OCI-LY3 (cell line): ENCODE measurements at regions not wholly inside any gene's neighbourhood (a gene's known extent, or its start where the extent isn't known, plus 50 kb on each side); places are given as distances from the start of the nearest gene placed in this dataset.

ENCODE experiments used
- H2AFZ ChIP-seq: fragments of 200-600, 300-600 bp; shearing (Covaris generic); 2 replicates; pipeline ENCODE4 v1.6.0; 2014; ENCODE audit warnings: antibody characterized with exemption, low read depth, low read length
- H3K27ac ChIP-seq: fragments of 200-600, 300-600 bp; sonication (generic); 2 replicates; pipeline ENCODE4 v1.5.1; 2014; ENCODE audit warnings: mild to moderate bottlenecking, low read length, moderate library complexity, mixed read lengths
- H3K27me3 ChIP-seq: fragments of 200-600, 300-600 bp; sonication (generic); 2 replicates; pipeline ENCODE4 v1.6.1; 2014; ENCODE audit warnings: low read depth, low read length, mixed read lengths
- H3K36me3 ChIP-seq: fragments of 200-600, 300-600 bp; sonication (generic); replicated peaks from 2 replicates; pipeline ENCODE3; 2014; ENCODE audit warnings: low read depth, low read length, mixed read lengths
- H3K4me1 ChIP-seq: fragments of 300-600, 200-600 bp; sonication (generic); 2 replicates; pipeline ENCODE4 v1.6.1; 2014; ENCODE audit warnings: low read length, mixed read lengths
- H3K4me2 ChIP-seq: fragments of 200-600, 300-600 bp; sonication (generic); 2 replicates; pipeline ENCODE4 v1.6.1; 2014; ENCODE audit warnings: low read length, mixed read lengths
- H3K4me3 ChIP-seq: fragments of 300-600, 200-600 bp; sonication (generic); 2 replicates; pipeline ENCODE4 v1.5.1; 2014; ENCODE audit warnings: antibody characterized with exemption, mild to moderate bottlenecking, low read length, moderate library complexity
- H3K79me2 ChIP-seq: fragments of 300-600, 200-600 bp; shearing (Covaris generic); 2 replicates; pipeline ENCODE4 v1.6.1; 2014; ENCODE audit warnings: mild to moderate bottlenecking, low read length, mixed read lengths
- H3K9ac ChIP-seq: fragments of 300-600, 200-600 bp; shearing (Covaris generic); 2 replicates; pipeline ENCODE4 v1.6.0; 2014; ENCODE audit warnings: mild to moderate bottlenecking, low read length, moderate library complexity
- H3K9me3 ChIP-seq: fragments of 200-600, 300-600 bp; shearing (Covaris generic); 2 replicates; pipeline ENCODE4 v1.6.1; 2014; ENCODE audit warnings: low read length, mixed read lengths; ENCODE audit not compliant: insufficient read depth
- H4K20me1 ChIP-seq: fragments of 200-600, 300-600 bp; sonication (generic); 2 replicates; pipeline ENCODE4 v1.6.1; 2016; ENCODE audit warnings: low read length, mixed read lengths; ENCODE audit not compliant: insufficient read depth
- EZH2phosphoT487 ChIP-seq: fragments of 200-600 bp; shearing (Covaris generic); IDR thresholded peaks from 2 replicates; pipeline ENCODE4 v1.6.1; 2018; ENCODE audit warnings: antibody characterized with exemption, mixed run types, low read depth
- TF ChIP-seq, protein P1 (sequence below): fragments of 200-600, 300-600 bp; sonication (generic); IDR thresholded peaks from 2 replicates; pipeline ENCODE4 v1.5.1; 2014; ENCODE audit warnings: antibody characterized with exemption, low read length, low read depth

DNA sequence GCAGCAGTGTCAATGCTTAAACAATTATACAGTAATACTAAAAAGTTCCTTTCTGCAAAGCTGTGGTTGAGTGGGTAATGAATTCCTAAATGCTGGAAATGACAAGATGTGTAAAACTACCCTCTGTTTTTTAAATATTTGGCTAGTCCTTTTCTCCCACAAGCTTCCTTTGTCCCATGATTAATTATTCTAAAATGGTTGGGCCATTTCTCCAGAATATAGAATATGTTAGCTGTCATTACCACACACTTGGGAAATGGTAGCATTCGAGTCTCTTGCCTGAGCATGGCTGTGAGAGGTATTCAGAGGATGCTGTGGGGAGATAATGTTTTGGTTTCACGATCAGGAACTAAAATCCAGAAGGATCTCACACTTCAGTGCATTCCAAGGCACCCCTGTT is 1185.8 kb downstream of the UQCRFS1 start:
- Histone ChIP-seq H3K9ac (no peak overlapping the region), H3K79me2 (no peaks in the 10 kb centered on the region), H3K4me1 (peaks cover 6% of the 10 kb centered on the region), H3K27me3 (no peaks in the 10 kb centered on the region), H3K4me3 (no peak overlapping the region), H2AFZ (no peak overlapping the region), H3K36me3 (no peaks in the 10 kb centered on the region), H3K27ac (no peak overlapping the region), H4K20me1 (no peaks in the 10 kb centered on the region), H3K9me3 (no peaks in the 10 kb centered on the region; the same call in 1 of the 2 replicates), H3K4me2 (no peak overlapping the region)
- no peak for TF ChIP-seq EZH2phosphoT487
- TF ChIP-seq, protein P1, sequence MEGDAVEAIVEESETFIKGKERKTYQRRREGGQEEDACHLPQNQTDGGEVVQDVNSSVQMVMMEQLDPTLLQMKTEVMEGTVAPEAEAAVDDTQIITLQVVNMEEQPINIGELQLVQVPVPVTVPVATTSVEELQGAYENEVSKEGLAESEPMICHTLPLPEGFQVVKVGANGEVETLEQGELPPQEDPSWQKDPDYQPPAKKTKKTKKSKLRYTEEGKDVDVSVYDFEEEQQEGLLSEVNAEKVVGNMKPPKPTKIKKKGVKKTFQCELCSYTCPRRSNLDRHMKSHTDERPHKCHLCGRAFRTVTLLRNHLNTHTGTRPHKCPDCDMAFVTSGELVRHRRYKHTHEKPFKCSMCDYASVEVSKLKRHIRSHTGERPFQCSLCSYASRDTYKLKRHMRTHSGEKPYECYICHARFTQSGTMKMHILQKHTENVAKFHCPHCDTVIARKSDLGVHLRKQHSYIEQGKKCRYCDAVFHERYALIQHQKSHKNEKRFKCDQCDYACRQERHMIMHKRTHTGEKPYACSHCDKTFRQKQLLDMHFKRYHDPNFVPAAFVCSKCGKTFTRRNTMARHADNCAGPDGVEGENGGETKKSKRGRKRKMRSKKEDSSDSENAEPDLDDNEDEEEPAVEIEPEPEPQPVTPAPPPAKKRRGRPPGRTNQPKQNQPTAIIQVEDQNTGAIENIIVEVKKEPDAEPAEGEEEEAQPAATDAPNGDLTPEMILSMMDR, result no peak

DNA sequence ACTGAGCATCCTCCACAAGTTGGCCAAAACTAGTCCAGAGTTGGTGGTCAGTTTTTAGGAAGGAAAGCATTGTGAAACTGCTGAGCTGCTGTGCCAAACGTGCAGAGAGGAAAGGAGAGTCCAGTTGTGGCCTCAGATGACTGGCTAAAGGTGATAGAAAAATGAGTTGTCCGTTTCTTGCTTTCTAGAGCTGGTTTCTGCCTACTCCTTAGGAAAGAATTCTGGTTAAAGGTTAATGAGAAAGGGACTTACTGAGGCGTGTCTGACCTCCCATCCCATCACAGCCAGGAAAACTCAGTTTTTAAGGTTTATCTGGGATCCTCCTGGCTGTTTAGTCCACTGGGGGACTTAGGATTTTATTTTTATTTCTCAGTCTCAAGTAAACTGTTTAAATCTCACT is 1186.3 kb downstream of the UQCRFS1 start:
- Histone ChIP-seq H3K27me3 (no peaks in the 10 kb centered on the region), H3K4me1 (peaks cover 11% of the 10 kb centered on the region), H4K20me1 (no peaks in the 10 kb centered on the region), H3K9me3 (no peaks in the 10 kb centered on the region; the same call in 1 of the 2 replicates), H3K9ac (no peak overlapping the region), H3K79me2 (no peaks in the 10 kb centered on the region), H3K36me3 (no peaks in the 10 kb centered on the region), H3K4me3 (no peak overlapping the region), H2AFZ (0 out of 2 replicates have a peak overlapping the region, but pooled peaks have one; percentile 34), H3K27ac (no peak overlapping the region), H3K4me2 (no peak overlapping the region)
- no peak for TF ChIP-seq EZH2phosphoT487
- TF ChIP-seq, protein P1, result no peak

DNA sequence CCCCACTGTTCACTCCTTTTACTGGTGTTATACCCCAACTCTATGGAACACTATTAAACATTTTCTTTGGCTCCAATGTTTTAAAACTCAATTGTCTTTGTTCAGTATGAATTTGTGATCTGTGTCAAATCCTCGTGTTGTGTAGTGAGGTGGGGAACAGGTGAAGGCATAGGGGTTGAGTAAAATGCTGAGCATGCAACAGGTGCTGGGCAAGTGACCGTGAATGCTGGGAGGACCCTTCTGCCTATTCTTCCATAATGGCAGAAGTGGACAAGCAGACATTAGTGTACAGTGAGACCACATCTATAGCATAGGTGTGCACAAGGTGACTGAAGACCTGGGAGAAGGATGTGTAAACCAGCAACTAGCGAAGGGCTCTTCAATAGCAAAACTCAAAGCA is 1188.0 kb downstream of the UQCRFS1 start:
- no peaks in the 10 kb centered on the region for H3K27me3 ChIP-seq
- no peaks in the 10 kb centered on the region for H3K36me3 ChIP-seq
- no peak for TF ChIP-seq EZH2phosphoT487
- TF ChIP-seq, protein P1, result no peak
- no peak overlapping the region for H3K27ac ChIP-seq
- no peaks in the 10 kb centered on the region for H3K79me2 ChIP-seq
- no peak overlapping the region for H3K9ac ChIP-seq
- H3K4me2 ChIP-seq, result no peak overlapping the region
- no peak overlapping the region for H2AFZ ChIP-seq
- peaks cover 22% of the 10 kb centered on the region for H3K4me1 ChIP-seq
- H4K20me1 ChIP-seq, result no peaks in the 10 kb centered on the region
- H3K4me3 ChIP-seq, result no peak overlapping the region
- H3K9me3 ChIP-seq, result no peaks in the 10 kb centered on the region

DNA sequence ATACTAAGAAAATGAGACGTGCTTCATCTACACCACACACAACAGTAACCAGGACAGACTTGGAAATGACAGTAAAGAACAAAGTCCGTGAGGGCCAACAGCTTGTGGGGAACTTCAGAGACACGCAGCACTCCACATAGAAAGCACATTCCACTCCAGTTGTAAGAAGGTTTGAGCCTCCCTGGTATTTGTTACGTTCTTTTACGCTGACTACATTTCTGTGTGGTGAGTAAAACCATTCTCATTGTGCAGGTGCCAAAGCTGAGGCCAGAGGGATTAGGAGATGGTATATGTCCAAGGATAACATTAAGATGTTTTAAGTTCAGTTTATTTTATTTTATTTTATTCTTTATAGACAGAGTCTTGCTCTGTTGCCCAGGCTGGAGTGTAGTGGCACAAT is 1189.9 kb downstream of the UQCRFS1 start:
- H3K4me1 ChIP-seq, result peaks cover 22% of the 10 kb centered on the region
- H2AFZ ChIP-seq, result no peak overlapping the region
- H3K79me2 ChIP-seq, result no peaks in the 10 kb centered on the region
- H3K27ac ChIP-seq, result no peak overlapping the region
- H4K20me1 ChIP-seq, result no peaks in the 10 kb centered on the region
- no peaks in the 10 kb centered on the region for H3K27me3 ChIP-seq
- H3K4me2 ChIP-seq, result no peak overlapping the region
- no peaks in the 10 kb centered on the region for H3K9me3 ChIP-seq
- TF ChIP-seq EZH2phosphoT487, result no peak
- TF ChIP-seq, protein P1, result no peak
- H3K36me3 ChIP-seq, result no peaks in the 10 kb centered on the region
- no peak overlapping the region for H3K9ac ChIP-seq
- no peak overlapping the region for H3K4me3 ChIP-seq
